ENCODE measurements at regions not wholly inside any gene's neighbourhood (a gene's known extent, or its start where the extent isn't known, plus 50 kb on each side); places are given as distances from the start of the nearest gene placed in this dataset.

- WGBS, 2 experiments (ENCODE audit: extremely low coverage in 2 of 2, insufficient read length in 1 of 2), result 100% methylated on average over 2 of the region's 8 CpGs; no CpG with 5 or more reads in 1 of the 2 experiments
- Histone ChIP-seq H3K14ac (replicated peaks; ENCODE audit: low read depth, low read length) (no peak overlapping the region), H2AK9ac (replicated peaks; ENCODE audit: low read depth, low read length, poor library complexity) (no peak overlapping the region), H4K5ac (ENCODE audit: low read depth, low read length) (no peak overlapping the region), H3K36me3 (ENCODE audit: control insufficient read depth, insufficient read depth, low read length) (no peaks in the 10 kb centered on the region), H2BK5ac (ENCODE audit: low read depth, low read length, poor library complexity, severe bottlenecking) (no peak overlapping the region), H4K20me1 (ENCODE audit: insufficient read depth, low read length) (no peaks in the 10 kb centered on the region), H3K18ac (ENCODE audit: low read depth, low read length) (no peak overlapping the region), H3K4me3 (ENCODE audit: insufficient read depth, low read depth, low read length) (no peak overlapping the region), H3K23ac (ENCODE audit: low read depth, low read length) (no peak overlapping the region), H3K79me1 (ENCODE audit: low read depth in 1 of 2, low read length in 2 of 2) (no peaks in the 10 kb centered on the region; a peak in 1 of 4 replicates), H3K27ac (ENCODE audit: insufficient read depth, low read length) (no peak overlapping the region), H2AK5ac (ENCODE audit: low read depth, low read length) (no peak overlapping the region), H3K9ac (ENCODE audit: low read depth, low read length) (no peak overlapping the region), H4K8ac (ENCODE audit: low read depth in 2 of 2, low read length in 2 of 2) (no peak overlapping the region), H2BK15ac (ENCODE audit: low read depth, low read length) (no peak overlapping the region), H2BK120ac (ENCODE audit: low read depth, low read length) (no peak overlapping the region), H3K27me3 (ENCODE audit: control insufficient read depth, insufficient read depth, low read length) (no peaks in the 10 kb centered on the region), H3K56ac (ENCODE audit: extremely low read depth, insufficient read depth, low read length) (no peak overlapping the region), H3K4me1 (ENCODE audit: control insufficient read depth, insufficient read depth, low read length) (peaks cover 8% of the 10 kb centered on the region), H3K9me3 (ENCODE audit: control insufficient read depth, insufficient read depth, low read length) (no peaks in the 10 kb centered on the region), H4K91ac (ENCODE audit: insufficient read depth, low read depth, low read length) (no peak overlapping the region), H3K9me1 (ENCODE audit: insufficient read depth, low read length) (peaks cover 3% of the 10 kb centered on the region; the same call in 1 of the 2 replicates), H3K4me2 (ENCODE audit: low read depth, low read length) (no peak overlapping the region), H2BK20ac (ENCODE audit: low read depth, low read length) (no peak overlapping the region), H3K4ac (ENCODE audit: low read depth, low read length) (no peak overlapping the region), H2AFZ (replicated peaks; ENCODE audit: low read length, poor library complexity) (no peak overlapping the region)
- intact Hi-C loops (cut with micrococcal nuclease) (no loop called here), dilution Hi-C loops (cut with HindIII; ENCODE audit: low sequenced_read_pairs, unreplicated experiment) (no loop called here), in situ Hi-C loops (cut with MboI; ENCODE audit: low sequenced_read_pairs) (no loop called here)
- no peak for TF ChIP-seq POLR2A (IDR thresholded peaks at IDR 0.05; ENCODE audit: low read depth, low read length)
- no peak for TF ChIP-seq RFX5 (IDR thresholded peaks at IDR 0.05; ENCODE audit: low read depth, low read length)
- TF ChIP-seq, protein P1, sequence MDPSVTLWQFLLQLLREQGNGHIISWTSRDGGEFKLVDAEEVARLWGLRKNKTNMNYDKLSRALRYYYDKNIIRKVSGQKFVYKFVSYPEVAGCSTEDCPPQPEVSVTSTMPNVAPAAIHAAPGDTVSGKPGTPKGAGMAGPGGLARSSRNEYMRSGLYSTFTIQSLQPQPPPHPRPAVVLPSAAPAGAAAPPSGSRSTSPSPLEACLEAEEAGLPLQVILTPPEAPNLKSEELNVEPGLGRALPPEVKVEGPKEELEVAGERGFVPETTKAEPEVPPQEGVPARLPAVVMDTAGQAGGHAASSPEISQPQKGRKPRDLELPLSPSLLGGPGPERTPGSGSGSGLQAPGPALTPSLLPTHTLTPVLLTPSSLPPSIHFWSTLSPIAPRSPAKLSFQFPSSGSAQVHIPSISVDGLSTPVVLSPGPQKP (IDR thresholded peaks at IDR 0.05; ENCODE audit: borderline replicate concordance, low read depth, low read length), result no peak
- no peak for TF ChIP-seq CTCF (conservative IDR thresholded peaks at IDR 0.05; ENCODE audit: low read depth, low read length)
- no peak for TF ChIP-seq MAFK (IDR thresholded peaks at IDR 0.05; ENCODE audit: low read depth, low read length)
- TF ChIP-seq SMC3 (IDR thresholded peaks at IDR 0.05; ENCODE audit: low read depth, low read length), result no peak
- TF ChIP-seq, protein P2, sequence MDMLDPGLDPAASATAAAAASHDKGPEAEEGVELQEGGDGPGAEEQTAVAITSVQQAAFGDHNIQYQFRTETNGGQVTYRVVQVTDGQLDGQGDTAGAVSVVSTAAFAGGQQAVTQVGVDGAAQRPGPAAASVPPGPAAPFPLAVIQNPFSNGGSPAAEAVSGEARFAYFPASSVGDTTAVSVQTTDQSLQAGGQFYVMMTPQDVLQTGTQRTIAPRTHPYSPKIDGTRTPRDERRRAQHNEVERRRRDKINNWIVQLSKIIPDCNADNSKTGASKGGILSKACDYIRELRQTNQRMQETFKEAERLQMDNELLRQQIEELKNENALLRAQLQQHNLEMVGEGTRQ (IDR thresholded peaks at IDR 0.05; ENCODE audit: low read depth, low read length), result no peak
- TF ChIP-seq RAD21 (IDR thresholded peaks at IDR 0.05; ENCODE audit: low read length), result no peak
- no peak for TF ChIP-seq CHD1 (IDR thresholded peaks at IDR 0.05; ENCODE audit: low read depth, low read length)
- no peak for DNase-seq
- ChIA-PET CTCF (no interaction called here), POLR2A (ENCODE audit: unreplicated experiment) (no interaction called here)
- ATAC-seq (ENCODE audit: low read depth), result no peak
- no TSS peak for BruUV-seq (replicated peaks)
These were observed 280.7 kb upstream of the SOX5 start for GRCh38 chr12:24230061-24230701.

Data from IMR-90 (cell line).